Sigmoid colon (tissue), 4 donors: ENCODE measurements at regions not wholly inside any gene's neighbourhood (a gene's known extent, or its start where the extent isn't known, plus 50 kb on each side); places are given as distances from the start of the nearest gene placed in this dataset.

ENCODE experiments used
- CTCF ChIP-seq, 4 experiments: fragments of 450-650 bp in 3 of 4; fragments of 200-600 bp in 1 of 4; IDR thresholded peaks; one replicate each; pipeline ENCODE4 v1.5.1; 2016 to 2019; ENCODE audit warnings: antibody characterized with exemption in 4 of 4, mild to moderate bottlenecking in 3 of 4, moderate library complexity in 2 of 4
- EP300 ChIP-seq, 4 donors: sonication (generic); formaldehyde crosslinking; IDR thresholded peaks; one replicate each; pipeline ENCODE4 v1.6.1; 2017; ENCODE audit warnings: antibody characterized with exemption in 4 of 4
- POLR2A ChIP-seq, 2 donors: fragments of 450-650 bp; IDR thresholded peaks; one replicate each; pipeline ENCODE4 v1.6.1; 2016; ENCODE audit warnings: antibody characterized with exemption in 2 of 2, mild to moderate bottlenecking in 2 of 2, moderate library complexity in 2 of 2

- TF ChIP-seq CTCF (IDR thresholded peaks at IDR 0.05) = no peak
- TF ChIP-seq POLR2A (IDR thresholded peaks at IDR 0.05) = no peak
- TF ChIP-seq EP300 (IDR thresholded peaks at IDR 0.05) = no peak
Measured at GRCh38 chr16:8110572-8111514, 479.5 kb downstream of the TMEM114 start.
